Mesendoderm (in vitro differentiated cells): ENCODE measurements at regions not wholly inside any gene's neighbourhood (a gene's known extent, or its start where the extent isn't known, plus 50 kb on each side); places are given as distances from the start of the nearest gene placed in this dataset.
"Not testable (repeated sequence)": the region's sequence is repeated elsewhere in the genome, so short reads cannot be mapped to it uniquely, and the experiment has no call there.

ENCODE experiments used
- DNase-seq: peaks from one replicate; pipeline ENCODE4 v3.0.0; 2013
- H2AK5ac ChIP-seq: 2 replicates; pipeline ENCODE4 v1.6.1; 2013; ENCODE audit warnings: low read length, inconsistent platforms
- H2BK120ac ChIP-seq: 2 replicates; pipeline ENCODE4 v1.6.1; 2013; ENCODE audit warnings: low read depth, mild to moderate bottlenecking, low read length, moderate library complexity, mixed read lengths
- H2BK15ac ChIP-seq: replicated peaks from 2 replicates; pipeline ENCODE4 v1.6.1; 2013; ENCODE audit warnings: low read depth, mild to moderate bottlenecking, moderate library complexity
- H2BK5ac ChIP-seq: 2 replicates; pipeline ENCODE4 v1.6.1; 2013; ENCODE audit warnings: low read length, inconsistent platforms
- H3K18ac ChIP-seq: 2 replicates; pipeline ENCODE4 v1.6.1; 2013; ENCODE audit warnings: mild to moderate bottlenecking, low read length, mixed read lengths
- H3K23ac ChIP-seq: one replicate; pipeline ENCODE4 v1.6.1; 2013; ENCODE audit warnings: low read length
- H3K27ac ChIP-seq: 2 replicates; pipeline ENCODE4 v1.5.1; 2013; ENCODE audit warnings: low read depth, mild to moderate bottlenecking, inconsistent platforms, low read length, moderate library complexity
- H3K27me3 ChIP-seq: 2 replicates; pipeline ENCODE4 v1.6.1; 2013; ENCODE audit warnings: low read length, control low read depth, mild to moderate bottlenecking, inconsistent platforms; ENCODE audit not compliant: insufficient read depth, poor library complexity
- H3K36me3 ChIP-seq: 2 replicates; pipeline ENCODE4 v1.6.1; 2013; ENCODE audit warnings: low read length, inconsistent platforms; ENCODE audit not compliant: control insufficient read depth, insufficient read depth
- H3K4ac ChIP-seq: one replicate; pipeline ENCODE4 v1.6.1; 2013; ENCODE audit warnings: low read depth, mild to moderate bottlenecking, low read length, moderate library complexity
- H3K4me1 ChIP-seq: 2 replicates; pipeline ENCODE4 v1.6.1; 2013; ENCODE audit warnings: low read depth, low read length, inconsistent platforms; ENCODE audit not compliant: control insufficient read depth
- H3K4me2 ChIP-seq: 2 replicates; pipeline ENCODE4 v1.6.1; 2013; ENCODE audit warnings: low read length
- H3K4me3 ChIP-seq: 2 replicates; pipeline ENCODE4 v1.5.1; 2013; ENCODE audit warnings: mild to moderate bottlenecking, low read length
- H3K56ac ChIP-seq: one replicate; pipeline ENCODE4 v1.6.1; 2013; ENCODE audit warnings: low read length
- H3K79me1 ChIP-seq: 2 replicates; pipeline ENCODE4 v1.6.1; 2013; ENCODE audit warnings: low read length, inconsistent platforms
- H3K79me2 ChIP-seq: 2 replicates; pipeline ENCODE4 v1.6.1; 2013; ENCODE audit warnings: mild to moderate bottlenecking, low read length; ENCODE audit not compliant: control insufficient read depth, insufficient read depth
- H3K9ac ChIP-seq: 2 replicates; pipeline ENCODE4 v1.6.1; 2013; ENCODE audit warnings: low read length, inconsistent platforms
- H4K5ac ChIP-seq: one replicate; pipeline ENCODE4 v1.6.1; 2013; ENCODE audit warnings: low read length
- H4K8ac ChIP-seq: one replicate; pipeline ENCODE4 v1.6.1; 2013; ENCODE audit warnings: low read depth, mild to moderate bottlenecking, control low read depth, low read length, moderate library complexity
- WGBS: extraction: QIAGEN DNeasy Blood & Tissue Kit; methylation state at CpG from one replicate; pipeline ENCODE4 v1.1.7; 2013; ENCODE audit warnings: low lambda C conversion rate, missing lambda C conversion rate; ENCODE audit not compliant: insufficient coverage; ENCODE audit errors: extremely low coverage; 5-methylcytosine and 5-hydroxymethylcytosine counted together

DNA sequence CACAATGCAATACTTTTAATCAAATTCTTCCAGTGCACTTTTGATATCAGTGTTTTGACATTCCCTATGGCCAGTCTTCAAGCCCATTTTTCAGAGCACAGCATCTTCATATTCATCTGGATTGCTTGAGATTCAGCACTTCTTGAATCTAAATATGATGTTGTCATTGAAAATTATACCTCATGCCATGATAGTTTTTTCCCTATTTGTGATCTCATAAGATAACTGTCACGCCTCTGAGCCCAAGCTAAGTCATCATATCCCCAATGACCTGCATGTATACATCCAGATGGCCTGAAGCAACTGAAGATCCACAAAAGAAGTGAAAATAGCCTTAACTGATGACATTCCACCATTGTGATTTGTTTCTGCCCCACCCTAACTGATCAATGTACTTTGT is 117.6 kb upstream of the F3 start:
- H3K4me3 ChIP-seq, H2AK5ac ChIP-seq, H3K4ac ChIP-seq, H3K4me2 ChIP-seq, H2BK15ac ChIP-seq, H3K4me1 ChIP-seq, H3K79me1 ChIP-seq, H3K56ac ChIP-seq, H3K79me2 ChIP-seq, H3K27me3 ChIP-seq, DNase-seq, H3K9ac ChIP-seq, H2BK120ac ChIP-seq, H3K27ac ChIP-seq, H3K23ac ChIP-seq, H4K8ac ChIP-seq, H3K36me3 ChIP-seq, H4K5ac ChIP-seq: not testable (repeated sequence)
- peak overlapping the region; percentile 84 for H3K18ac ChIP-seq
- peak overlapping the region; percentile 23 for H2BK5ac ChIP-seq
- no CpG with 5 or more reads among the region's 1 CpG for WGBS

DNA sequence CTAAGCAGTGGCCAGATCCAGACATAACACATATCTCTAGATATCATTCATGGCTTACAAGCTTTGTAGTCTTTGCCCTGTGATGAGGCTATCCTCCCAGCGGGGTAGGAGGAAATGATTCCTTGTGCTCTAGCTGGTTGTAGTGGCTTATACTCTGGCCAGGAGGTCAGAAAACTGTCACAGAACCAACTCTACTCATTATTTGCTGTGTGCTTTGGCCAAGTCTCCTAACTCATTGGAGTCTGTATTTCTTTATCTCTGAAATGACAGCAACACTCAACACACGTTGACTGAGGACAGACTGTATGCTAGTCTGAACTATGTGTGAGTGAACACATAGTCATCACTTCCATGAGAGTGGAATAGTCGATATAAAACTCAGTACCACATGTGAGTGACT is 116.7 kb upstream of the F3 start:
- Histone ChIP-seq H3K4ac (peak overlapping the region; percentile 93), H4K5ac (peak overlapping the region; percentile 84), H4K8ac (no peak overlapping the region), H3K36me3 (no peaks in the 10 kb centered on the region), H3K9ac (peak overlapping the region; percentile 34), H3K23ac (no peak overlapping the region), H3K4me3 (no peak overlapping the region), H3K18ac (peak overlapping the region; percentile 81), H2BK120ac (peak overlapping the region; percentile 78), H3K27me3 (no peaks in the 10 kb centered on the region), H3K79me1 (no peaks in the 10 kb centered on the region), H2BK15ac (no peak overlapping the region), H3K79me2 (no peaks in the 10 kb centered on the region), H2BK5ac (peak overlapping the region; percentile 94), H3K56ac (peak overlapping the region; percentile 85), H3K4me1 (peaks cover 12% of the 10 kb centered on the region), H2AK5ac (peak overlapping the region; percentile 93), H3K27ac (peak overlapping the region; percentile 87), H3K4me2 (no peak overlapping the region)
- no CpG with 5 or more reads among the region's 3 CpGs for WGBS
- peak; percentile 93 for DNase-seq

DNA sequence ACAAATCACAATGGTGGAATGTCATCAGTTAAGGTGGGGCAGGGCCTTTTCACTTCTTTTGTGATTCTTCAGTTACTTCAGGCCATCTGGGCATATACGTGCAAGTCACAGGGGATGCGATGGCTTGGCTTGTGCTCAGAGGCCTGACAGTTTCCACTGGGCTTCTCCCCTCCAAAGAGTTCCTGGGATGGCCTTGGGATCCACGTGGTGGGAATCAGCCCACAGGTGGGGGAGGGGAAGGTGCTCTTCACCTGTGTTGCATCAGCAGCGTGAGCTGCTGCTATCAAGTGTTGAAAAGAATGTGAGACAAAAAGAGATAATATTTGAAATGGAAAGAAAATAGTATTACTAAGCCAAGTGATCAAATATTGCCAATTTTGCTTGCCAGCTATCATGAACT is 116.2 kb upstream of the F3 start:
- peak overlapping the region; percentile 61 for H2BK120ac ChIP-seq
- not testable (repeated sequence) for H2BK15ac ChIP-seq, H3K36me3 ChIP-seq, H3K4me3 ChIP-seq, H3K4me2 ChIP-seq, H2AK5ac ChIP-seq, H3K79me1 ChIP-seq, H3K79me2 ChIP-seq, H3K9ac ChIP-seq, H4K8ac ChIP-seq, H3K23ac ChIP-seq, H3K27me3 ChIP-seq, H4K5ac ChIP-seq
- WGBS: no CpG with 5 or more reads among the region's 4 CpGs
- peak overlapping the region; percentile 85 for H3K56ac ChIP-seq
- peak overlapping the region; percentile 81 for H3K18ac ChIP-seq
- H3K4me1 ChIP-seq: peaks cover 12% of the 10 kb centered on the region
- H3K27ac ChIP-seq: peak overlapping the region; percentile 87
- peak overlapping the region; percentile 93 for H3K4ac ChIP-seq
- H2BK5ac ChIP-seq: peak overlapping the region; percentile 94
- peak; percentile 97 for DNase-seq

DNA sequence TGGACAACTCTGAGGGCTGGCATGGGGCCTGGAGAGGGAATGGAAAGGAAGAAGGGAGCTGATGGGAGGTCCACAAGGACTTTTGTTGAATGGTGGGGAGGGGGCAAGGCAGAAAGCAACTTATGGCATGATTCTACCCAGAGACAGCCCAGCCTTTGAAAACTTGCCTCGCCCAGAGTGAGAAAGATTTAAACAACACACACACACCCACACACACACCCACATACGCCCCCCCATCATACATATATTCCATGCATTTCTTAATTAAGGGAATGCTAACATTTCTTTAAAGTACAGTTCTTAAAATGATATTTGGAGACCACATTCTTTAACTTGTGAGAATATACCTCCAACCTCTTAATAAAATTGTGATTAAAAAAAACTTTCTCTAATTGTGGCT is 115.4 kb upstream of the F3 start:
- Histone ChIP-seq H3K23ac (no peak overlapping the region), H3K4ac (peak overlapping the region; percentile 96), H2BK5ac (peak overlapping the region; percentile 81), H3K4me2 (no peak overlapping the region), H3K56ac (peak overlapping the region; percentile 67), H3K36me3 (no peaks in the 10 kb centered on the region), H2BK15ac (no peak overlapping the region), H3K27me3 (no peaks in the 10 kb centered on the region), H3K4me3 (no peak overlapping the region), H4K8ac (no peak overlapping the region), H3K79me1 (no peaks in the 10 kb centered on the region), H3K9ac (peak overlapping the region; percentile 26), H3K18ac (peak overlapping the region; percentile 91), H2BK120ac (peak overlapping the region; percentile 95), H3K4me1 (peaks cover 12% of the 10 kb centered on the region), H4K5ac (no peak overlapping the region), H2AK5ac (peak overlapping the region; percentile 66), H3K27ac (peak overlapping the region; percentile 83), H3K79me2 (no peaks in the 10 kb centered on the region)
- no peak for DNase-seq
- whole genome bisulfite sequencing: 100% methylated on average over 1 of the region's 2 CpGs

DNA sequence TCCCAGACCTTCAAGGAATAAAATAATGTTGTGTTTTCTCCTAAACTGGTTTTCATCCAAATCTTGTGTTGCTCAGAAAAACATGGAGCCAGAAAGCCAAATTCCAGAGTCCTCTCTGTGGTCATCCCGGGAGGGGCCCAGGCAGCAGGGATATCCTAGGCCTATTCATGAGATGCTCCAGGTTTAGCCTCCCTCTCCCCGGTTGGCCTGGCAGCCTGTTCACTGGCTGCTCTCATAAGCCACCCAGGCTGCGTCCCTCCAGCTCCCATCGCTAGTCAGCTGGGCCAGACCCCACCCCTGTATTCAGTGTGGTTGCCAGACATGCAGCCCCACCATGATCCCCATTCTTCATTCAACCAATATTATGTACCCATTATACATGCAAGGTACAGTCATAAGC is 113.4 kb upstream of the F3 start:
- Histone ChIP-seq H2BK120ac (peak overlapping the region; percentile 97), H3K4ac (peak overlapping the region; percentile 58), H3K18ac (peak overlapping the region; percentile 95), H3K4me1 (peaks cover 12% of the 10 kb centered on the region), H3K4me3 (no peak overlapping the region), H2BK5ac (peak overlapping the region; percentile 66), H3K36me3 (no peaks in the 10 kb centered on the region), H4K5ac (no peak overlapping the region), H3K27ac (peak overlapping the region; percentile 61), H4K8ac (peak overlapping the region; percentile 29), H3K56ac (peak overlapping the region; percentile 56), H3K9ac (no peak overlapping the region), H3K79me1 (no peaks in the 10 kb centered on the region), H3K27me3 (no peaks in the 10 kb centered on the region), H2AK5ac (no peak overlapping the region), H2BK15ac (no peak overlapping the region), H3K4me2 (no peak overlapping the region), H3K23ac (no peak overlapping the region), H3K79me2 (no peaks in the 10 kb centered on the region)
- no CpG with 5 or more reads among the region's 4 CpGs for WGBS
- DNase-seq: no peak

DNA sequence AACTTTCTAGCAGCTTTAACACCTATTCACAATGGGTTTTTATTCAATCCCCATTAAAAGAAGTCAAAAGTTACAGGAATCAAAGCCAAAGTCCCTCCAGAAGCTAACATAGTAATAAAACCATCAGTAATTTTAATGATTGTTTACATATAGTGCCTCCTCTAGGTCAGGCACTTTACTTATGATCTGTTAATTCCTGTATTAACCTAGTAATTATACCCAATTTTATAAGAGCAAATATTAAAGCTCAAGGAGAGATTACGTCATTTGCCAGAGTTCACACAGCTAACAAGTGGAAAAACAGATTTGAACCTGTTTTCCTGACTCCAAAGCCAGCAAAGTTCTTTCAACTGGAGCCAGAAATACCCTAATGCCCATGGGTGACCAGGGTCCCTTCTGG is 112.9 kb upstream of the F3 start:
- Histone ChIP-seq H2BK5ac (peak overlapping the region; percentile 66), H3K4ac (peak overlapping the region; percentile 58), H3K79me1 (no peaks in the 10 kb centered on the region), H3K27ac (peak overlapping the region; percentile 61), H2BK15ac (no peak overlapping the region), H3K56ac (peak overlapping the region; percentile 56), H3K36me3 (no peaks in the 10 kb centered on the region), H3K4me2 (no peak overlapping the region), H3K27me3 (no peaks in the 10 kb centered on the region), H3K79me2 (no peaks in the 10 kb centered on the region), H3K18ac (peak overlapping the region; percentile 95), H3K9ac (no peak overlapping the region), H3K23ac (no peak overlapping the region), H2BK120ac (peak overlapping the region; percentile 97), H4K8ac (peak overlapping the region; percentile 29), H4K5ac (no peak overlapping the region), H3K4me3 (no peak overlapping the region), H2AK5ac (peak overlapping the region; percentile 28), H3K4me1 (peaks cover 12% of the 10 kb centered on the region)
- WGBS: no CpG with 5 or more reads among the region's 1 CpG
- DNase-seq: no peak
